Jurkat, Clone E6-1 (cell line): ENCODE measurements at regions not wholly inside any gene's neighbourhood (a gene's known extent, or its start where the extent isn't known, plus 50 kb on each side); places are given as distances from the start of the nearest gene placed in this dataset.
A peak's percentile ranks its signal among the peaks of the same experiment; 100 is the strongest.

Source experiments
- DNase-seq: peaks from one replicate; pipeline ENCODE4 v3.0.0-alpha.2; 2011; ENCODE audit warnings: low read depth, low spot score
- H3K4me3 ChIP-seq: 2 replicates; pipeline ENCODE4 v1.5.1; 2011; ENCODE audit warnings: mild to moderate bottlenecking, low read length, control low read depth, moderate library complexity

- H3K4me3 ChIP-seq, result no peak overlapping the region
- DNase-seq, result no peak
Measured at GRCh38 chr10:46225597-46225996, 61.2 kb upstream of the ANTXRL start.

GRCh38 chr10:46226232-46226631 is 60.6 kb upstream of the ANTXRL start:
- DNase-seq, result no peak
- no peak overlapping the region for H3K4me3 ChIP-seq

- H3K4me3 ChIP-seq, result no peak overlapping the region
- no peak for DNase-seq
Measured at GRCh38 chr10:46226900-46227558, 59.8 kb upstream of the ANTXRL start.

- no peak overlapping the region for H3K4me3 ChIP-seq
- DNase-seq, result no peak
Measured at GRCh38 chr10:46227571-46227935, 59.2 kb upstream of the ANTXRL start.

- H3K4me3 ChIP-seq, result no peak overlapping the region
- no peak for DNase-seq
Measured at GRCh38 chr10:46227936-46228562, 58.7 kb upstream of the ANTXRL start.

- no peak overlapping the region for H3K4me3 ChIP-seq
- peak; percentile 39 for DNase-seq
Measured at GRCh38 chr10:46228563-46229071, 58.2 kb upstream of the ANTXRL start.

GRCh38 chr10:46229144-46229563 is 57.6 kb upstream of the ANTXRL start:
- H3K4me3 ChIP-seq, result no peak overlapping the region
- peak; percentile 30 for DNase-seq

GRCh38 chr10:46230615-46231014 is 56.2 kb upstream of the ANTXRL start:
- no peak overlapping the region for H3K4me3 ChIP-seq
- no peak for DNase-seq

GRCh38 chr10:46231087-46231486 is 55.7 kb upstream of the ANTXRL start:
- no peak overlapping the region for H3K4me3 ChIP-seq
- no peak for DNase-seq

GRCh38 chr10:46232084-46232483 is 54.7 kb upstream of the ANTXRL start:
- DNase-seq, result no peak
- no peak overlapping the region for H3K4me3 ChIP-seq

- DNase-seq, result no peak
- no peak overlapping the region for H3K4me3 ChIP-seq
Measured at GRCh38 chr10:46232666-46233065, 54.1 kb upstream of the ANTXRL start.

- no peak for DNase-seq
Measured at GRCh38 chr10:46233181-46233580, 53.6 kb upstream of the ANTXRL start.

GRCh38 chr10:46234026-46234425 is 52.8 kb upstream of the ANTXRL start:
- H3K4me3 ChIP-seq, result no peak overlapping the region
- no peak for DNase-seq

More at GRCh38 chr10:46233181-46233580, 53.6 kb upstream of the ANTXRL start:
- no peak overlapping the region for H3K4me3 ChIP-seq

GRCh38 chr10:46234431-46235060 is 52.3 kb upstream of the ANTXRL start:
- H3K4me3 ChIP-seq, result no peak overlapping the region
- no peak for DNase-seq

- H3K4me3 ChIP-seq, result no peak overlapping the region
- no peak for DNase-seq
Measured at GRCh38 chr10:46235705-46236545, 50.9 kb upstream of the ANTXRL start.

- no peak for DNase-seq
Measured at GRCh38 chr10:46236546-46236887, 50.3 kb upstream of the ANTXRL start.

GRCh38 chr10:46236941-46237681 is 49.7 kb upstream of the ANTXRL start:
- H3K4me3 ChIP-seq, result no peak overlapping the region
- DNase-seq, result no peak

More at GRCh38 chr10:46236546-46236887, 50.3 kb upstream of the ANTXRL start:
- H3K4me3 ChIP-seq, result no peak overlapping the region
